IMR-90 (cell line): ENCODE measurements at regions not wholly inside any gene's neighbourhood (a gene's known extent, or its start where the extent isn't known, plus 50 kb on each side); places are given as distances from the start of the nearest gene placed in this dataset.

Experiments
- ATAC-seq: fragments of 200-7000 bp; cut with Tn5 transposase; 2 replicates; pipeline ENCODE4 v1.9.1; 2020; ENCODE audit warnings: low read depth, mild to moderate bottlenecking, moderate library complexity
- BruUV-seq: library from RNA; stranded (reverse); fragments of 400-500 nt; replicated peaks from 2 replicates; lab custom pipeline; 2021; lab: Mats Ljungman, UMichigan
- CTCF ChIA-PET: fragments of 300-600 bp; formaldehyde crosslinking; extraction: SDS; loops from one replicate; lab custom pipeline; 2021; ENCODE audit warnings: antibody characterized with exemption; lab: Yijun Ruan, JAX
- POLR2A ChIA-PET: fragments of 300-600 bp; sonication (Branson Sonifier 250); formaldehyde crosslinking; loops from one replicate; lab custom pipeline; 2022; ENCODE audit warnings: antibody characterized with exemption; ENCODE audit not compliant: unreplicated experiment; lab: Charles Lee
- DNase-seq: peaks from one replicate; pipeline ENCODE4 v3.0.0; 2013
- H2AFZ ChIP-seq: replicated peaks from 2 replicates; pipeline ENCODE3; 2013; ENCODE audit warnings: low read length, mild to moderate bottlenecking; ENCODE audit not compliant: poor library complexity
- H2AK5ac ChIP-seq: 2 replicates; pipeline ENCODE4 v1.6.1; 2013; ENCODE audit warnings: low read depth, low read length, inconsistent platforms
- H2AK9ac ChIP-seq: replicated peaks from 2 replicates; pipeline ENCODE3; 2013; ENCODE audit warnings: mild to moderate bottlenecking, low read depth, low read length, moderate library complexity; ENCODE audit not compliant: poor library complexity
- H2BK120ac ChIP-seq: 2 replicates; pipeline ENCODE4 v1.6.1; 2013; ENCODE audit warnings: low read depth, low read length, inconsistent platforms
- H2BK15ac ChIP-seq: 3 replicates; pipeline ENCODE4 v1.6.1; 2013; ENCODE audit warnings: low read depth, low read length, inconsistent platforms
- H2BK20ac ChIP-seq: 2 replicates; pipeline ENCODE4 v1.6.1; 2013; ENCODE audit warnings: low read depth, mild to moderate bottlenecking, inconsistent platforms, low read length, moderate library complexity
- H2BK5ac ChIP-seq: 2 replicates; pipeline ENCODE4 v1.6.1; 2013; ENCODE audit warnings: mild to moderate bottlenecking, low read depth, low read length, inconsistent platforms; ENCODE audit not compliant: poor library complexity, severe bottlenecking
- H3K14ac ChIP-seq: replicated peaks from 2 replicates; pipeline ENCODE4 v1.6.1; 2013; ENCODE audit warnings: low read depth, low read length, inconsistent platforms
- H3K18ac ChIP-seq: 2 replicates; pipeline ENCODE4 v1.6.1; 2013; ENCODE audit warnings: low read depth, low read length, control low read depth
- H3K23ac ChIP-seq: 2 replicates; pipeline ENCODE4 v1.6.1; 2013; ENCODE audit warnings: low read depth, low read length, inconsistent platforms
- H3K27ac ChIP-seq: 2 replicates; pipeline ENCODE4 v1.5.1; 2013; ENCODE audit warnings: mild to moderate bottlenecking, control low read depth, low read length; ENCODE audit not compliant: insufficient read depth
- H3K27me3 ChIP-seq: 2 replicates; pipeline ENCODE4 v1.6.1; 2013; ENCODE audit warnings: low read length; ENCODE audit not compliant: control insufficient read depth, insufficient read depth
- H3K36me3 ChIP-seq: 2 replicates; pipeline ENCODE4 v1.6.1; 2013; ENCODE audit warnings: low read length, mixed read lengths; ENCODE audit not compliant: control insufficient read depth, insufficient read depth
- H3K4ac ChIP-seq: 2 replicates; pipeline ENCODE4 v1.6.1; 2013; ENCODE audit warnings: low read depth, low read length, inconsistent platforms
- H3K4me1 ChIP-seq: 2 replicates; pipeline ENCODE4 v1.6.1; 2013; ENCODE audit warnings: low read length, mixed read lengths; ENCODE audit not compliant: control insufficient read depth, insufficient read depth
- H3K4me2 ChIP-seq: 2 replicates; pipeline ENCODE4 v1.6.1; 2013; ENCODE audit warnings: low read depth, mild to moderate bottlenecking, control low read depth, low read length, moderate library complexity
- H3K4me3 ChIP-seq: 2 replicates; pipeline ENCODE4 v1.5.1; 2013; ENCODE audit warnings: low read depth, mild to moderate bottlenecking, control low read depth, low read length, moderate library complexity; ENCODE audit not compliant: insufficient read depth
- H3K56ac ChIP-seq: 2 replicates; pipeline ENCODE4 v1.6.1; 2013; ENCODE audit warnings: low read length, inconsistent platforms; ENCODE audit not compliant: insufficient read depth; ENCODE audit errors: extremely low read depth
- H3K79me1 ChIP-seq, 2 experiments: 2 replicates each; pipeline ENCODE4 v1.6.1; 2013; ENCODE audit warnings: low read length in 2 of 2, inconsistent platforms in 1 of 2, low read depth in 1 of 2
- H3K9ac ChIP-seq: 2 replicates; pipeline ENCODE4 v1.6.1; 2013; ENCODE audit warnings: low read depth, low read length, control low read depth
- H3K9me1 ChIP-seq: 2 replicates; pipeline ENCODE4 v1.6.1; 2013; ENCODE audit warnings: low read length, inconsistent platforms; ENCODE audit not compliant: insufficient read depth
- H3K9me3 ChIP-seq: 2 replicates; pipeline ENCODE4 v1.6.1; 2013; ENCODE audit warnings: low read length; ENCODE audit not compliant: control insufficient read depth, insufficient read depth
- H4K20me1 ChIP-seq: 2 replicates; pipeline ENCODE4 v1.6.1; 2013; ENCODE audit warnings: low read length, inconsistent platforms; ENCODE audit not compliant: insufficient read depth
- H4K5ac ChIP-seq: 2 replicates; pipeline ENCODE4 v1.6.1; 2013; ENCODE audit warnings: mild to moderate bottlenecking, low read depth, low read length, control low read depth
- H4K8ac ChIP-seq, 2 experiments: 2 replicates each; pipeline ENCODE4 v1.6.1; 2013; ENCODE audit warnings: low read depth in 2 of 2, low read length in 2 of 2, control low read depth in 1 of 2, inconsistent platforms in 1 of 2
- H4K91ac ChIP-seq: 2 replicates; pipeline ENCODE4 v1.6.1; 2013; ENCODE audit warnings: low read depth, low read length, inconsistent platforms; ENCODE audit not compliant: insufficient read depth
- CHD1 ChIP-seq: IDR thresholded peaks from 2 replicates; pipeline ENCODE4 v1.6.1; 2012; ENCODE audit warnings: low read depth, low read length, improper control_type of control experiment
- FOS ChIP-seq: fragments of 150-350 bp; IDR thresholded peaks from 2 replicates; pipeline ENCODE4 v1.6.1; 2016; ENCODE audit warnings: low read depth, low read length
- MAFK ChIP-seq: IDR thresholded peaks from 2 replicates; pipeline ENCODE4 v1.6.1; 2012; ENCODE audit warnings: low read depth, low read length, improper control_type of control experiment
- MAZ ChIP-seq: IDR thresholded peaks from 2 replicates; pipeline ENCODE4 v1.6.1; 2012; ENCODE audit warnings: low read depth, mild to moderate bottlenecking, low read length, improper control_type of control experiment, moderate library complexity, borderline replicate concordance
- MXI1 ChIP-seq: IDR thresholded peaks from 2 replicates; pipeline ENCODE4 v1.6.1; 2012; ENCODE audit warnings: low read depth, mild to moderate bottlenecking, low read length, moderate library complexity, borderline replicate concordance
- NFE2L2 ChIP-seq: fragments of 150-350 bp; IDR thresholded peaks from 2 replicates; pipeline ENCODE4 v1.6.1; 2016; ENCODE audit warnings: low read depth, mild to moderate bottlenecking, low read length
- POLR2A ChIP-seq: IDR thresholded peaks from 2 replicates; pipeline ENCODE4 v1.6.1; 2012; ENCODE audit warnings: mild to moderate bottlenecking, low read depth, low read length
- RAD21 ChIP-seq: IDR thresholded peaks from 2 replicates; pipeline ENCODE4 v1.6.1; 2012; ENCODE audit warnings: low read length, improper control_type of control experiment
- RFX5 ChIP-seq: IDR thresholded peaks from 2 replicates; pipeline ENCODE4 v1.8.0; 2012; ENCODE audit warnings: low read depth, mild to moderate bottlenecking, low read length, moderate library complexity
- WGBS, 2 experiments: methylation state at CpG; one replicate each; pipeline versions ENCODE4 v1.1.5 to v1.1.7; 2013; ENCODE audit warnings: missing lambda C conversion rate in 2 of 2; ENCODE audit not compliant: insufficient read length in 1 of 2; ENCODE audit errors: extremely low coverage in 2 of 2; 5-methylcytosine and 5-hydroxymethylcytosine counted together
- dilution Hi-C: fragments of 300-500 bp; cut with HindIII; formaldehyde crosslinking; loops from one replicate; pipeline ENCODE4 v1.14.3; 2018; ENCODE audit warnings: low sequenced_read_pairs; ENCODE audit not compliant: unreplicated experiment
- in situ Hi-C: fragments of 300-500 bp; cut with MboI; formaldehyde crosslinking; loops from 3 replicates; pipeline ENCODE4 v1.14.3; 2019; ENCODE audit warnings: low sequenced_read_pairs, inconsistent platforms, mixed read lengths
- intact Hi-C: fragments of 100-400 bp; cut with micrococcal nuclease; formaldehyde crosslinking; loops from 2 replicates; pipeline ENCODE4 v1.10.0; 2022
- TF ChIP-seq, protein P1 (sequence below): fragments of 150-350 bp; IDR thresholded peaks from 2 replicates; pipeline ENCODE4 v1.6.1; 2017; ENCODE audit warnings: mild to moderate bottlenecking, antibody characterized with exemption, low read length, low read depth
- TF ChIP-seq, protein P2 (sequence below): conservative IDR thresholded peaks from 2 replicates; pipeline ENCODE4 v1.5.1; 2012; ENCODE audit warnings: mild to moderate bottlenecking, low read depth, low read length, improper control_type of control experiment
- TF ChIP-seq, protein P3 (sequence below): fragments of 150-350 bp; IDR thresholded peaks from 2 replicates; pipeline ENCODE4 v1.6.1; 2016; ENCODE audit warnings: low read depth, mild to moderate bottlenecking, low read length, moderate library complexity, borderline replicate concordance

DNA sequence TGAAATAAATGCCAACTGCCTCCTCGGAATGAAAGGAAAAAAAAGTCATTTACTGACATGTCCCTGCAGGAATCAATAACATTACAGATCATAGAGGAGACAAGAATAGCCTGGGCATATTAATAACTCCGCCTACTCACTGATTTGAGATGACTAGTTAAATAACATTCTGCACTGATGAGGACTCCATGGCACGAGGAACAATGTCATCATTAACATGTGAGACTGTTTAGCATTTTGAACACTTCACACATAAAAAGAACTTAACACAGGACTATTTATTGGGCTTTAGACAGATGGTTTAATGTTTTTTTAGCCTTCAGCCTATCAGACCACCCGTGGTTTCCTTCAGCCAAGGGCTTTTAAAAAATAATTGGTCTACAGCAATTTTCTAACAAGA, 170.1 kb downstream of the OLFM4 start:
- no peak for ATAC-seq

More for the DNA sequence above, 170.1 kb downstream of the OLFM4 start:
- Histone ChIP-seq H2BK15ac (no peak overlapping the region), H3K9ac (no peak overlapping the region), H3K9me3 (peaks cover 11% of the 10 kb centered on the region), H4K91ac (no peak overlapping the region), H3K4ac (no peak overlapping the region), H4K20me1 (no peaks in the 10 kb centered on the region), H3K4me1 (no peaks in the 10 kb centered on the region), H3K4me3 (no peak overlapping the region), H2AK5ac (no peak overlapping the region), H3K27me3 (no peaks in the 10 kb centered on the region), H2BK5ac (no peak overlapping the region), H4K8ac (no peak overlapping the region), H3K14ac (no peak overlapping the region), H3K27ac (no peak overlapping the region), H3K18ac (no peak overlapping the region), H3K23ac (no peak overlapping the region), H3K36me3 (no peaks in the 10 kb centered on the region), H2BK120ac (no peak overlapping the region), H3K9me1 (no peaks in the 10 kb centered on the region), H4K5ac (no peak overlapping the region), H2AFZ (no peak overlapping the region), H2BK20ac (no peak overlapping the region), H2AK9ac (no peak overlapping the region), H3K56ac (no peak overlapping the region), H3K4me2 (no peak overlapping the region), H3K79me1 (no peaks in the 10 kb centered on the region)
- no CpG with 5 or more reads among the region's 4 CpGs for WGBS, 2 experiments
- dilution Hi-C loops, result no loop called here
- no peak for DNase-seq
- ChIA-PET POLR2A (no interaction called here), CTCF (no interaction called here)
- TF ChIP-seq RFX5 (no peak), RAD21 (no peak), NFE2L2 (no peak), POLR2A (no peak), CHD1 (no peak), MXI1 (no peak), MAFK (no peak), MAZ (no peak), FOS (no peak)
- TF ChIP-seq, protein P1, sequence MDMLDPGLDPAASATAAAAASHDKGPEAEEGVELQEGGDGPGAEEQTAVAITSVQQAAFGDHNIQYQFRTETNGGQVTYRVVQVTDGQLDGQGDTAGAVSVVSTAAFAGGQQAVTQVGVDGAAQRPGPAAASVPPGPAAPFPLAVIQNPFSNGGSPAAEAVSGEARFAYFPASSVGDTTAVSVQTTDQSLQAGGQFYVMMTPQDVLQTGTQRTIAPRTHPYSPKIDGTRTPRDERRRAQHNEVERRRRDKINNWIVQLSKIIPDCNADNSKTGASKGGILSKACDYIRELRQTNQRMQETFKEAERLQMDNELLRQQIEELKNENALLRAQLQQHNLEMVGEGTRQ, result no peak
- TF ChIP-seq, protein P2, sequence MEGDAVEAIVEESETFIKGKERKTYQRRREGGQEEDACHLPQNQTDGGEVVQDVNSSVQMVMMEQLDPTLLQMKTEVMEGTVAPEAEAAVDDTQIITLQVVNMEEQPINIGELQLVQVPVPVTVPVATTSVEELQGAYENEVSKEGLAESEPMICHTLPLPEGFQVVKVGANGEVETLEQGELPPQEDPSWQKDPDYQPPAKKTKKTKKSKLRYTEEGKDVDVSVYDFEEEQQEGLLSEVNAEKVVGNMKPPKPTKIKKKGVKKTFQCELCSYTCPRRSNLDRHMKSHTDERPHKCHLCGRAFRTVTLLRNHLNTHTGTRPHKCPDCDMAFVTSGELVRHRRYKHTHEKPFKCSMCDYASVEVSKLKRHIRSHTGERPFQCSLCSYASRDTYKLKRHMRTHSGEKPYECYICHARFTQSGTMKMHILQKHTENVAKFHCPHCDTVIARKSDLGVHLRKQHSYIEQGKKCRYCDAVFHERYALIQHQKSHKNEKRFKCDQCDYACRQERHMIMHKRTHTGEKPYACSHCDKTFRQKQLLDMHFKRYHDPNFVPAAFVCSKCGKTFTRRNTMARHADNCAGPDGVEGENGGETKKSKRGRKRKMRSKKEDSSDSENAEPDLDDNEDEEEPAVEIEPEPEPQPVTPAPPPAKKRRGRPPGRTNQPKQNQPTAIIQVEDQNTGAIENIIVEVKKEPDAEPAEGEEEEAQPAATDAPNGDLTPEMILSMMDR, result no peak
- TF ChIP-seq, protein P3, sequence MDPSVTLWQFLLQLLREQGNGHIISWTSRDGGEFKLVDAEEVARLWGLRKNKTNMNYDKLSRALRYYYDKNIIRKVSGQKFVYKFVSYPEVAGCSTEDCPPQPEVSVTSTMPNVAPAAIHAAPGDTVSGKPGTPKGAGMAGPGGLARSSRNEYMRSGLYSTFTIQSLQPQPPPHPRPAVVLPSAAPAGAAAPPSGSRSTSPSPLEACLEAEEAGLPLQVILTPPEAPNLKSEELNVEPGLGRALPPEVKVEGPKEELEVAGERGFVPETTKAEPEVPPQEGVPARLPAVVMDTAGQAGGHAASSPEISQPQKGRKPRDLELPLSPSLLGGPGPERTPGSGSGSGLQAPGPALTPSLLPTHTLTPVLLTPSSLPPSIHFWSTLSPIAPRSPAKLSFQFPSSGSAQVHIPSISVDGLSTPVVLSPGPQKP, result no peak
- in situ Hi-C loops, result no loop called here
- intact Hi-C loops, result no loop called here
- BruUV-seq, result no TSS peak
